HG03575 (cell line): ENCODE measurements at regions not wholly inside any gene's neighbourhood (a gene's known extent, or its start where the extent isn't known, plus 50 kb on each side); places are given as distances from the start of the nearest gene placed in this dataset.
"Not testable (repeated sequence)": the region's sequence is repeated elsewhere in the genome, so short reads cannot be mapped to it uniquely, and the experiment has no call there.

Experiments
- ATAC-seq: cut with Tn5 transposase; IDR thresholded peaks from one replicate; pipeline ENCODE4 v1.9.1; 2021; ENCODE audit not compliant: unreplicated experiment, insufficient number of reproducible peaks, low FRiP score; ENCODE audit errors: extremely low read depth

DNA sequence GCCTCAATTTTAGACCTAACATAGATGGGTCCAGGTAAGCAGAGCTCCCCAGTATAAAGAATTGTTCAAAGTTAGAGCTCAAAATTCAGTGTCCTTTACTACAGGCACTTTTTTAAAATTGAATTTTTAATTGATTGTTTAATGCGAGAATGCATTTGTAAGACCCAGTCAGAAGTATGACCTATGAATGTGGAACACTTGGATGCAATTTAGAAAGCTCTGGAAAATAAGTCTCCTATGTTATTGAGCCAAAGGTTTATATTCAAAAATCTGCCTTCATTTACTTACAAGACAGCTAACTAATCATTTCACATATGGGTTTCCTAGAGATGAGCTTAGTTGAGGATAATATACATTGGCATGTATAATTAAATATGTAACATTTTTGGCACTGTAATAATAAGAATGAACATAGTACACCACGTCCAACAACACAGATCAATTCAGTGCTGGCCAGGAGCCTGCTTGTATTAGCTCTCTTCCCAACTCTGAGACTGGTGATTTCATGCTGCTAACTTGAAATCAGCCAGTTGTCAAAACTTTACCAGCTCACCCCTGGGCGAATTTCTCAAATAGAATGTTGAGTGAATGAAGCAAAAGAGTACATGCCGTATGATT lies 197.2 kb upstream of the NPY2R start:
- ATAC-seq: no peak

DNA sequence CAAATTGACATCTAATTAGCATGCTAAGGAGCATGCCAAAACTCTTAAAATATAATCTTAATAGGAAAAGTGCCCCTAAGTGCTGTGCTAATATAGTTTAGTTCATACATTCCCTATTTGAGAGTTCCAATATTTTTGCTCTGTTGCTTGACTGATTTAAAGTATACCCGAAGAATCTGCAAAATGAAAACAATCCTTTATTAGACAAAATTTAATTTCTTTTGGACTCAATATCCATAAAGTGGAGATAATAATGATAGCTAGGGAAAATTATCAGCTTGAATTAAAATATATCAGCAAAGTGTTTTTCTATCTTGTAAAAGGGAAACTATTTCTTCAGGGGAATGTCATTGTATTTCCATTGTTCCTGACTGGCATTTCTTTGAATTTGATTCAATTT lies 196.0 kb upstream of the NPY2R start:
- no peak for ATAC-seq

DNA sequence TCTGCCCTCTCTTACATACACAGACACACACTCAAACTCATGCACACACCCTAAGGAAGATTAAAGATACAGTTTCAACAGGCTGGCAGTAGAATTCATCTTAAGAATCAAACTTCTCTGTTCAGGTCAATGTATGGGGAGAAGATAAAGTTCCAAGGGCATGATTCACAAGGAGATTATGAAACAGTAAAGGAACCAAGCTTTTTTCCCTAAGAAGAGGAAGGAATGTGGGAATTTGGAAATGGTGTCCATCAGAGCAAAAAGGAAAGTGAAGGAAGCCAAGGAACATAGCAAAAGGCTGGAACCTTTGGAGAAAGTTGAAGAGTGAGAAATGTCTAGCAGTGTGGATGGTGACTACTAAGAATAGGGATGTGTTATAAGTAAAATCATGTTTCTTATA lies 191.0 kb upstream of the NPY2R start:
- no peak for ATAC-seq

DNA sequence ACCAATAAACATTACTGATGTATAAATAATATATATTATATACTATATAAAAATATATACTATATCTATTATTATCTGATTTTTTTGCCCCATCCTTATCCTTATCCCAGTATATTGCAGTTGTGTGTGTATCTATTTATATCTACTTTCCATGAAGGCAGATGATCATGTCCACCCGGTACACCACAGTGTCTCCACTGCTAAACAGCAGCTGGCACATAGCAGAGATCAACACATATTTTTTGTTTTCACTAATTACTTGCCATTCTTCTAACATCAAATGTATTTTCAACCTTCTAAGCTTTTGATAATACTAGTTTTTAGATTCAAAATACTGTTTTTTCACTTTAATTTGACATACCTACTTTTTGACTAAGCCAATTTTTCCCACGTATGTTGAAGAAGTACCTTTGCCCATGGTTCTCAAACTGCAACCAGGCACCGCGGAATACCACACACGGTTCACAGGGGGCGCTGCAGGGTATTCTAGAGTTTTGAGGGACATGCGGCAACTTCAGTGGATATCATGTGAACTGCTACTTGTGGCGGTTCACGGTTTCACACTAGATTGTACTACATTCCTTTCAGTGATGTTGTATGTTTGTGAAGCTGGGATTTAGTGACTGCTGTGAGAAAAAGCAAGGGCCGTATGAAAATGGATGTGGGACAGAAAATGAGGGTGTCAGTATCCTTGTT lies 182.5 kb upstream of the NPY2R start:
- ATAC-seq: peak; percentile 73

DNA sequence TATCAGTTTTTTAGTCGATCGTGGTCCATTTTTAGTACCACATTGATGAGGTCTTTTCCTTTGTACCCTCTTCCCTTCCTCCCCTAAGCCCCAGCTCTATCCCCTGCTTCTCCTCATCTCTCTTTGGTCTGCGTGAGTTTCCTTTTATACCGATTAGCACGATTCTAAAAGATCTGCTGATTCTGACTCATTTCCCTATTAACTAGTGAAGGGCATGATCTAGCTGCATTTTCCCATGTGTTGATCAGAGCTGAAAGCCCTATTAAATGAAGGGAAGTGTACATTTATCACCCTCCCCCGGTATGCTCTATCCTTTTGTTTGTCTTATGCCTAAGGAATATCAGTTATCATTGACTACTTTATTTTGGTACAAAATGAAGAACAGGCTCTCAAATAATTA lies 181.7 kb upstream of the NPY2R start:
- no peak for ATAC-seq

DNA sequence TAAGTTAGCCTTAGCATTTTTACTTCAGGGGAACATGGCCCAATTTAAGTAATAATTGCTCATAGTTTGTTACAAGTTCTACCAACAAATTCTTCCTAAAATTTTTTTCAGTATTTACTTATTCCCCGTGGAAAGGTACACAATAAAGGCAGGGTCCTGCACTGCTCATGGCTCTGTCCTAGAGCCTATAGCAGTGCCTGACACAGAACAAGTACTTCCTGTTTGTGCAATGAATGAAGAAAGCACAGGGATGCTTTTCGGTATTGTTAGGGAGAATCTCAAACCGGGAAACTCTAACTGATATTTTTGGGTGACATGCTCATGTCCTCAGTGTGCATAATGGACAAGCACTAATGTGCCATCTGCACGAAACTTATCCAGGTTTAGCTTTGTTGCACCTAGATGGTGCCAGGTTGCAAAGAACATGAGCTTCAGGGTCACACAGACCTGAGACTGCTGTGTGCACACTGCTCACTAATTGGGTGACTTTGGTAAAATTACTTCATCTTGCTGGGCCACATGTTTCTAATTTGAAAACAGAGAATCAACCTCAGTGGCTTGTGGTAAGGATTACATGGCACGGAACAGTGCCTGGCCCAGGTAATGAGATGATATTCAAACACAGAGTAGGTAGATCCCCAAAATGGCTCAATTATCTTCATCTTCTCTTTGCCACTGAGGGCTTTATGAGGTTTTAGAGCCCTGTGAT lies 175.8 kb upstream of the NPY2R start:
- ATAC-seq: peak; percentile 78

DNA sequence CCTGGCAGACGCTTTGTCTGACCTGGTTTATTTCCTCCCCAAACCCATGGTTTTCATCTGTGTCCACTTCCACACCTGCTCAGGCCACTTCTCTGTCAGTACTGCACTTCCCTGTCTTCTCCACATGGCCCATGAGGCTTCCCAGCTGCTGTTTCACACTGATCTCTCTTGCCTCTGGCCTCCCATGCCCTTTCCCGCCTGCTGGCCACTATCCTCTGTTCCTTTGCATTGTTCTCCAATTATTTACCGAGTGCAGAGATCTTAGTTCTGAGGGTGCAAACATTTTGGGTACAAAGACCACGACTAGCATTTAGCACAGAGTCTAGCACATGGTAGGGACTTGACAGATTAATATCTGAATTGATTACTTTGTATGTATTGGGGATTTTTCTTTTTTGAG lies 174.8 kb upstream of the NPY2R start:
- no peak for ATAC-seq

DNA sequence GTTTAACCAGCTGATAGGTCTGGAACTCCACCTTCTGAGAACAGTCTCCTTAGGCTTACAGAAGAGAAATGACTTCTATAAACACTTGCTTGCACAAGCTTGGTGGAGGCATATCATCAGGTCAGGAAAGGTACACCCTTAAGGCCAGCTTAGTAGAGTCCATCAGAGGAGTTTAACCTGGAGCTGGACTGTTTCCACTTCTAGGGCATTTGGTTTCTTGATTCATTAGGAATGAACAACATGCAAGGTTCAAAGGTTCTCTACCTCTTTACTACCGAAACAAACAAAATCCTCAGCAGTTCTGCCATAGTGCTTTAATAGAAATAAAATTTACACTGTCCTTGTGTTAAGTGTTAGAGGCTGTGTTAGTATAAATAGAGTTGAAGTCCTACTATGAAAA lies 171.4 kb upstream of the NPY2R start:
- ATAC-seq: no peak

DNA sequence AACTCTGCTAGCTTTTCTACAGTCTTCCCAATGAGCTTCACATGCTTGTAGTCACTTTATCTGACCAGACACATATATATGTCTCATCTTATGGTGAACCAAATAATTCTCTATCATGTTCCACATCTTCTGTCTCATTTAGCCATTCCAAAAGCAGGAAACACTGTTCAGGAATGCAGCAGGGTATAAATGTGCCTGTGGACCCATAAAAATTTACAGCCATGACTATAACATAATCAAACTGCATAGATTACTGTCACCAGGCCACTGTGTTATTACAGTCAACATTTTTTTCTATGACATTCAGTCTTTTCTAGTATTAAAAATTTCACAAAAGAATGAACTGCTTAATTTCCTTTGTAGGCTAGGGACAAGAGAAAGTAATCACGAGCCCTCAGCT lies 170.0 kb upstream of the NPY2R start:
- no peak for ATAC-seq

DNA sequence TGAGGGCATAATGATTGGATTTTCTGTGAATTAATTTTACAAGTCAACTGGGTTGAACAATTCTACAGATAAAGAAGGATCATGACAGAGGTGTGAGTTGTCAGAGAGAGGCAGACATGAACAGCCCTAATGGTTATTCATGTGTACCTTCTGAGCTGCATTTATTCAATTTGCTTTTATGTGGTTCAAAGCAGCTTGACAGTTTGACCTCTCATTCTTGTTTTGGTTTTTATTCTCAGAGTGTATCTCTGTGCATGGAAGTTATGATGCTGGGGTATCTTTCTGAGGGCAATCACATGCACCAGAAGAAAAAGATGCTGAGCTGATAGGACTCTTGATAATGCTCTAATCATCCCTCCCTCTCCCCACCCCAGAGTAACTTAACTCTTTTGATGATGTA lies 169.3 kb upstream of the NPY2R start:
- ATAC-seq: no peak

DNA sequence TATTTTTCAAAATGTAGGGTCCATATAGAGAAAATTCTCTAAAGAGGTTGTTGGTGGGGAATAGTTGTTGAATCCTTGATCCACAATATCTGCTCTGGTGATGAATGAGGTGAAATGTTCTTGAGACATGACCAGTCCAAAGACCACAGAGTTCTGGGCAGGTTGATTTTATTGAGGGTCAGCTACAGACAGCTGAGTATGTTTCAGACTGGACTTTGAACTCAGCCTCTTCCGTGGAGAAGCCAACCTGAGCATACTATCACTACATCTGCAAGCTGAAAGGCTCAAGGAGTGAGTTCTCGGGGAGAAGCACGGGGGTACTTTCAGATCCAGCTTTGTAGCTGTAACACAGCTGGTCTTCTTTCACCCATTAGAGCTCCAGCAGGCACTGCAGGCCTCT lies 168.4 kb upstream of the NPY2R start:
- no peak for ATAC-seq

DNA sequence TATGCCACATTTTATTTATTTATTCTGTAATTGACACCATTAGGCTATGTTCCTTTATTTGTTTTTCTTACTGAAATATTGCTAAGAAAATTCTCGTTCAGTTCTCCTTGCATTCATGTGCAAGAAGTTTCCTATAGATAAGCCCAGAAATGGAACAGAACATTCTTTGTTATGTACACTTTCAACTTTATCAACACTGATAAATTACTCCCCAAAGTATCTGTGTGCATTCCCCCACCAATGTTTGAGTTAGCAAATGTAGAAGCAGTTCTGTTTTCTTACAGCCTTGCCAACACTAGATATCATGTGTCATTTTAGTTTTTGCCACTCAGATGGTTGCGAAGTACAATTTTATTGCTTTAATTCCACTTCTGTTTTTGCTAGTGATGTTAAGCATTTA lies 166.4 kb upstream of the NPY2R start:
- ATAC-seq: no peak

DNA sequence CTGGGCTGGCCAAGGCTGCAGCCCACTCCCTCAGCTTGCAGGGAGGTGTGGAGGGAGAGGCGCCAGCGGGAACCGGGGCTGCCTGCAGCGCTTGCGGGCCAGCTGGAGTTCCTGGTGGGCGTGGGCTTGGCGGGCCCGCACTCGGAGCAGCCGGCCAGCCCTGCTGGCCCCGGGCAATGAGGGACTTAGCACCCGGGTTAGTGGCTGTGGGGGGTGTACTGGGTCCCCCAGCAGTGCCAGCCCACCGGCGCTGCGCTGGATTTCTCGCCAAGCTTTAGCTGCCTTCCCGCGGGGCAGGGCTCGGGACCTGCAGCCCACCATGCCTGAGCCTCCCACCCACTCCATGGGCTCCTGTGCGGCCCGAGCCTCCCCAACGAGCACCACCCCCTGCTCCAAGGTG lies 164.2 kb upstream of the NPY2R start:
- not testable (repeated sequence) for ATAC-seq

DNA sequence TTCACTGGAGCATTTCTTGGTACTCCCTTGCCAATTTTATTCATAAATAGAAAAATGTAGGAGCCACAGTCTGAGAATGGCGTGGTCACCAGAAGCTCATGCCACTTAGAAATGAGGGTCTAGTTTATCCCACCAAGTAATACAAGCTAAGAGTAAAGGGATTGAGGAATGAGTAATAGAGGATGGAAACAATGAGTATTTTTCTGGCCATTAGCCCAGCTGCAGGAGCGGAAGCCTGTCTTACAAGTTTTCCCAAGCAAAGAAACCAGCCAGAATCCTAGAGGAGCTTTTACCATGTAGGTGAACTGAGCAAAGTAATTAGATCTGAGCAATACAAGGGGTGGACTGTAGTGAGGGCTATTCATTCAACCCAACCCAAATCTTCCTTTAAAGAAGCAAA lies 160.7 kb upstream of the NPY2R start:
- ATAC-seq: no peak

DNA sequence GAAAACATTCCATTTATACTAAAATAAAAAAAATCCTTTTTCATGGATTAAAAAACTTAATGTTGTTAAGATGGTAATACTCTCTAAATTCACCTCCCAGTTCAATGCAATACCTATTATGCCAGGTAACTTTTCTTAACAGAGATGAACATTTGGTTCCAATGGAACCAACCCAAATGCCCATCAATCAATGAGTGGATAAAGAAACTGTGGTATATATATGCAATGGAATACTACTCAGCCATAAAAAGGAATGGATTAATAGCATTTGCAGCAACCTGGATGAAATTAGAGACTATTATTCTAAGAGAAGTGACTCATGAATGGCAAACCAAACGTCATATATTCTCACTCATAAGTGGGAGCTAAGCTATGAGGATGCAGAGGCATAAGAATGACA lies 154.4 kb upstream of the NPY2R start:
- not testable (repeated sequence) for ATAC-seq

DNA sequence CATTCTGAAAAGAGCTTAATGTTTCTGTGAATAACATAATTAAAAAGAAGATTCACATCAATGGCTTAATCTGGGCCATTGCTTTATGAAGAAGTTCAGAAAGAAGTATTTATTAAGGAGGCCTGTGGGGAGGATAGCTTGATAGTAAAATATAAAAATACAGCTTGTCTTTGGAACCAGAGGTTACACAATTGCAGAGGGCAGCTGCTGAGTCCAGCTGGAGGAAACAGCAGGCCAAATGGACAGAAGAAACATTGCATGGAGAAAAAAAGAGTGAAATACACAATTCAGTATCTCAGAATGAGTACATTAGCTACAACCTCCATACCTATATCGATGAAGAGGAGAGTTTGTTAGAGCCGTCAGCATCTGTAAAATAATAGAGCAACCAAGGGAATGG lies 148.0 kb upstream of the NPY2R start:
- no peak for ATAC-seq

DNA sequence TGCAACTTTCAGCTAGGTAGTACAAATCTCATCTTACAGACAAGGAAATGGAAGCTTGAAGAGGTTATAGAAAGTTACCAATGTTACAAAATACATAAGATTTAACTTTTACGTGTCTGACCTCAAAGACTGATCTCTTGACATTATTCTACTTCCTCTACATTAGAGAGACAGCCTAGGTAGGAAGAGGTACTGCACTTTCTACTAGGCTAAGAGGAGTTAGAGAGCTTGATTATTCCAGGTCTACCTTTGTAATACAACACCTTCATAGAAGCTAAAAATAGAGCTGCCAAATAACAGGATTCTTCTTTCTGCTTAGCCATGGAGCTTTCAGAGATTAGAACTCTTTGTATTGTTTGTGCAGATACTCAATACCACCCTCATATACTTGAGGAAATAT lies 147.6 kb upstream of the NPY2R start:
- no peak for ATAC-seq

DNA sequence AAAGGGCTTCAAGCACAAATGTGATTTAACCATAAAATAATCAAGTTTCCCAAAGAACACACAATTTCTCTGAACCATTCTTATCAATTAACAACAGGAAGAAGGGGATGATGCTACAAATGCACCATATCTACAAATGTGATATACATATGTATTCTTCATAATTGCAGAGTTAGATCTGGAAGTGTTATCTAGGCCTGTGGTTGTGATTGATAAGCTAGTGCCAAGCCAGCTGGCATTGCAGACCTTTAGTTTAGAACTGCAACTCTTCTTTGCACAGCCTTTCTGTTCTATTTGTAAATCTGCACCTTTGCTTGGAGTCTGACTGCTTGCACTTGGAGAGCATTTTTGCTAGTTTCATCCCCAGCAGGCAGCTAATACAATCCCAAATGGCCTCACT lies 145.5 kb upstream of the NPY2R start:
- ATAC-seq: no peak

DNA sequence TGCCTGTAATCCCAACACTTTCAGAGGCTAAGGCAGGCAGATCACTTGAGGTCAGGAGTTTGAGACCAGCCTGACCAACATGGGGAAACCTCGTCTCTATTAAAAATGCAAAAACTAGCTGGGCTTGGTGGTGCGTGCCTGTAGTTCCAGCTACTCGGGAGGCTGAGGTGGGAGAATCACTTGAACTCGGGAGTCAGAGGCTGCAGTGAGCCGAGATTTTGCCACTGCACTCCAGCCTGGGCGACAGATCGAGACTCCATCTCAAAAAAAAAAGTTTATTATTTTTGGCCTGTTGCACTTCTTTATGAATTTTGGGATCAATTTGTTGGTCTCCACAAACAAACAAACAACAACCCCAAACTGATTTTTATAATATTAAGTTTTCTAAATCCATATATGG lies 143.5 kb upstream of the NPY2R start:
- not testable (repeated sequence) for ATAC-seq

DNA sequence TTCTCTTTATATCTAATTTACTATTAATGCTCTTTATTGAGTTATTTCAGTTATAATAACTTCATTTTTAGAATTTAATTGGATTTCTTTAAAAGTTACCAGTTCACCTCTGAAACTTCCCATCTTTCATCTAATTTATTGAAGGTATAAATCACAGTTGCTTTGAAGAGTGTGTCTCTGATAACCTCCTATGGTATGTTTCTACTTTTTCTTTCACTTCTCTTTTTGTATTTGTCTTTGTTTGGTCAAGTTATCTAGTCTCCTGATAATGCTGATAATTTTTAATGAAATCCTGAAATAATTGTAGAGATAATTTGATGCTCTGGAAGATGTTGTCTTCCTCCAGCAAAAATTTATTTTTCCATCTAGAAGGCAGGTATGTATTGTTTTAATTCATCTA lies 141.6 kb upstream of the NPY2R start:
- no peak for ATAC-seq
